CD8-positive, alpha-beta memory T cell (primary cell): ENCODE measurements at regions not wholly inside any gene's neighbourhood (a gene's known extent, or its start where the extent isn't known, plus 50 kb on each side); places are given as distances from the start of the nearest gene placed in this dataset.

Experiments
- CTCF ChIA-PET: fragments of 350-600 bp; sonication (Branson Sonifier 250); formaldehyde crosslinking; loops from one replicate; lab custom pipeline; 2021; ENCODE audit warnings: antibody characterized with exemption; lab: Charles Lee
- POLR2A ChIA-PET: fragments of 350-600 bp; sonication (Branson Sonifier 250); formaldehyde crosslinking; loops from one replicate; lab custom pipeline; 2021; ENCODE audit warnings: antibody characterized with exemption; lab: Charles Lee
- DNase-seq, 5 donors: peaks; one replicate each; pipeline versions ENCODE4 v3.0.0 to v3.0.0-alpha.2; 2020 to 2022; ENCODE audit warnings: mixed read lengths in 1 of 5
- H3K27ac ChIP-seq: one replicate; pipeline ENCODE4 v1.7.0; 2013; ENCODE audit warnings: low read depth, mild to moderate bottlenecking, low read length, moderate library complexity
- H3K27me3 ChIP-seq: 2 replicates; pipeline ENCODE4 v1.7.0; 2013; ENCODE audit warnings: low read length, mild to moderate bottlenecking; ENCODE audit not compliant: insufficient read depth, poor library complexity, severe bottlenecking
- H3K36me3 ChIP-seq: 2 replicates; pipeline ENCODE4 v1.7.0; 2013; ENCODE audit warnings: mild to moderate bottlenecking, low read length, moderate library complexity; ENCODE audit not compliant: insufficient read depth
- H3K4me1 ChIP-seq: 2 replicates; pipeline ENCODE4 v1.7.0; 2013; ENCODE audit warnings: mild to moderate bottlenecking, low read length, moderate library complexity; ENCODE audit not compliant: insufficient read depth
- H3K4me3 ChIP-seq: 2 replicates; pipeline ENCODE4 v1.7.0; 2013; ENCODE audit warnings: mild to moderate bottlenecking, low read length
- H3K9me3 ChIP-seq: 2 replicates; pipeline ENCODE4 v1.7.0; 2013; ENCODE audit warnings: mild to moderate bottlenecking, low read length
- H3K27ac Mint-ChIP-seq, 8 donors: one replicate each; pipeline ENCODE4 v1.8.0; 2020 to 2021; ENCODE audit warnings: mixed read lengths in 8 of 8, mild to moderate bottlenecking in 6 of 8, inconsistent platforms in 3 of 8, moderate library complexity in 3 of 8
- H3K27me3 Mint-ChIP-seq, 2 donors: one replicate each; pipeline ENCODE4 v1.8.0; 2020 to 2021; ENCODE audit warnings: mixed read lengths in 2 of 2, mild to moderate bottlenecking in 1 of 2, moderate library complexity in 1 of 2
- H3K36me3 Mint-ChIP-seq, 3 donors: one replicate each; pipeline ENCODE4 v1.8.0; 2020 to 2021; ENCODE audit warnings: mixed read lengths in 3 of 3, inconsistent platforms in 1 of 3, mild to moderate bottlenecking in 1 of 3
- H3K4me1 Mint-ChIP-seq, 3 donors: one replicate each; pipeline ENCODE4 v1.8.0; 2020 to 2021; ENCODE audit warnings: mixed read lengths in 3 of 3, inconsistent platforms in 1 of 3, mild to moderate bottlenecking in 1 of 3
- H3K4me3 Mint-ChIP-seq, 7 donors: one replicate each; pipeline ENCODE4 v1.8.0; 2020 to 2021; ENCODE audit warnings: mixed read lengths in 7 of 7, mild to moderate bottlenecking in 6 of 7, moderate library complexity in 4 of 7, inconsistent platforms in 2 of 7
- H3K9me3 Mint-ChIP-seq, 5 donors: one replicate each; pipeline ENCODE4 v1.8.0; 2020 to 2022; ENCODE audit warnings: mixed read lengths in 5 of 5, mild to moderate bottlenecking in 3 of 5, moderate library complexity in 2 of 5, inconsistent platforms in 1 of 5

- H3K4me1 Mint-ChIP-seq, result peaks cover 28 to 31% (median 30%) of the 10 kb centered on the region in 3 donors
- no peak overlapping the region for H3K27ac ChIP-seq
- H3K4me3 ChIP-seq, result no peak overlapping the region
- peaks cover 0 to 7% (median 4%) of the 10 kb centered on the region in 5 donors for H3K9me3 Mint-ChIP-seq
- peak overlapping the region in 1 of 7 donors; percentile 15 for H3K4me3 Mint-ChIP-seq
- no peaks in the 10 kb centered on the region for H3K9me3 ChIP-seq
- no peaks in the 10 kb centered on the region for H3K27me3 ChIP-seq
- no peaks in the 10 kb centered on the region for H3K36me3 ChIP-seq
- H3K27ac Mint-ChIP-seq, result peak overlapping the region in 2 of 8 donors; percentile 9 to 92
- CTCF ChIA-PET, result interaction anchor here (0.8 kb wide), 1 partner anchor 392 kb away, joined by 3 read pairs; no protein-coding TSS in a partner anchor
- peaks cover 29% of the 10 kb centered on the region for H3K4me1 ChIP-seq
- POLR2A ChIA-PET, result no interaction called here
- H3K36me3 Mint-ChIP-seq, result peaks cover 0 to 7% (median 2%) of the 10 kb centered on the region in 3 donors
- no peak for DNase-seq
- H3K27me3 Mint-ChIP-seq, result no peaks in the 10 kb centered on the region
Measured at GRCh38 chr2:30318987-30319782, 87.9 kb downstream of the LBH start.

GRCh38 chr2:30321466-30321865 is 90.1 kb downstream of the LBH start:
- Histone ChIP-seq H3K27ac (no peak overlapping the region), H3K9me3 (no peaks in the 10 kb centered on the region), H3K27me3 (no peaks in the 10 kb centered on the region), H3K4me1 (peaks cover 14% of the 10 kb centered on the region), H3K4me3 (no peak overlapping the region), H3K36me3 (no peaks in the 10 kb centered on the region)
- Mint-ChIP-seq H3K4me1 (peaks cover 7 to 21% (median 15%) of the 10 kb centered on the region in 3 donors), H3K4me3 (no peak overlapping the region), H3K27me3 (no peaks in the 10 kb centered on the region), H3K27ac (peak overlapping the region in 3 of 8 donors; percentile 8 to 44 (median 14)), H3K9me3 (no peaks in the 10 kb centered on the region), H3K36me3 (no peaks in the 10 kb centered on the region)
- POLR2A ChIA-PET, result no interaction called here
- no peak for DNase-seq
- CTCF ChIA-PET, result interaction anchor here (1.7 kb wide), 1 partner anchor 11 kb away, joined by 4 read pairs; no protein-coding TSS in a partner anchor

GRCh38 chr2:30323499-30323898 is 92.2 kb downstream of the LBH start:
- Histone ChIP-seq H3K27ac (no peak overlapping the region), H3K9me3 (no peaks in the 10 kb centered on the region), H3K27me3 (no peaks in the 10 kb centered on the region), H3K4me1 (peaks cover 7% of the 10 kb centered on the region), H3K4me3 (no peak overlapping the region), H3K36me3 (no peaks in the 10 kb centered on the region)
- peak overlapping the region in 2 of 8 donors; percentile 8 to 79 for H3K27ac Mint-ChIP-seq
- H3K4me1 Mint-ChIP-seq, result peaks cover 1 to 14% (median 6%) of the 10 kb centered on the region in 3 donors
- ChIA-PET CTCF (interaction anchor here (0.8 to 1.2 kb wide), 3 partner anchors 11 to 88 kb away, joined by 3 to 4 read pairs (median 4); no protein-coding TSS in a partner anchor), POLR2A (no interaction called here)
- no peaks in the 10 kb centered on the region for H3K27me3 Mint-ChIP-seq
- no peaks in the 10 kb centered on the region for H3K9me3 Mint-ChIP-seq
- DNase-seq, result no peak
- H3K36me3 Mint-ChIP-seq, result no peaks in the 10 kb centered on the region
- no peak overlapping the region for H3K4me3 Mint-ChIP-seq

- DNase-seq, result no peak
- H3K9me3 ChIP-seq, result no peaks in the 10 kb centered on the region
- no peak overlapping the region for H3K27ac ChIP-seq
- no peaks in the 10 kb centered on the region for H3K27me3 ChIP-seq
- ChIA-PET POLR2A (no interaction called here), CTCF (interaction anchor here (0.8 to 1.2 kb wide), 3 partner anchors 11 to 89 kb away, joined by 3 to 4 read pairs (median 4); no protein-coding TSS in a partner anchor)
- Mint-ChIP-seq H3K4me1 (peaks cover 1 to 14% (median 6%) of the 10 kb centered on the region in 3 donors), H3K36me3 (no peaks in the 10 kb centered on the region), H3K27ac (peak overlapping the region in 3 of 8 donors; percentile 38 to 42 (median 38)), H3K4me3 (no peak overlapping the region), H3K27me3 (no peaks in the 10 kb centered on the region), H3K9me3 (no peaks in the 10 kb centered on the region)
- H3K36me3 ChIP-seq, result no peaks in the 10 kb centered on the region
- H3K4me3 ChIP-seq, result no peak overlapping the region
- peaks cover 7% of the 10 kb centered on the region for H3K4me1 ChIP-seq
Measured at GRCh38 chr2:30324245-30324908, 93.0 kb downstream of the LBH start.

- Mint-ChIP-seq H3K4me3 (no peak overlapping the region), H3K4me1 (peaks cover 1 to 14% (median 9%) of the 10 kb centered on the region in 3 donors), H3K27ac (peak overlapping the region in 7 of 8 donors; percentile 5 to 60 (median 32)), H3K36me3 (no peaks in the 10 kb centered on the region), H3K27me3 (no peaks in the 10 kb centered on the region), H3K9me3 (no peaks in the 10 kb centered on the region)
- H3K27ac ChIP-seq, result no peak overlapping the region
- H3K4me3 ChIP-seq, result no peak overlapping the region
- ChIA-PET CTCF (interaction anchor here (1.1 to 1.2 kb wide), 2 partner anchors 86 to 96 kb away, joined by 3 to 5 read pairs; no protein-coding TSS in a partner anchor), POLR2A (interaction anchor here (0.5 to 0.7 kb wide), 2 partner anchors 144 to 343 kb away, joined by 3 to 4 read pairs; no protein-coding TSS in a partner anchor)
- DNase-seq, result peak in 1 of 5 donors; percentile 19
- peaks cover 7% of the 10 kb centered on the region for H3K4me1 ChIP-seq
- H3K9me3 ChIP-seq, result no peaks in the 10 kb centered on the region
- no peaks in the 10 kb centered on the region for H3K27me3 ChIP-seq
- H3K36me3 ChIP-seq, result no peaks in the 10 kb centered on the region
Measured at GRCh38 chr2:30325600-30326328, 94.4 kb downstream of the LBH start.

GRCh38 chr2:30326497-30326896 is 95.2 kb downstream of the LBH start:
- no peak overlapping the region for H3K4me3 ChIP-seq
- H3K27ac ChIP-seq, result no peak overlapping the region
- no peaks in the 10 kb centered on the region for H3K36me3 ChIP-seq
- no peaks in the 10 kb centered on the region for H3K27me3 ChIP-seq
- Mint-ChIP-seq H3K4me1 (peaks cover 1 to 16% (median 14%) of the 10 kb centered on the region in 3 donors), H3K9me3 (no peaks in the 10 kb centered on the region), H3K27ac (peak overlapping the region in 1 of 8 donors; percentile 12), H3K4me3 (no peak overlapping the region), H3K27me3 (no peaks in the 10 kb centered on the region), H3K36me3 (no peaks in the 10 kb centered on the region)
- CTCF ChIA-PET, result no interaction called here
- peaks cover 7% of the 10 kb centered on the region for H3K4me1 ChIP-seq
- POLR2A ChIA-PET, result no interaction called here
- no peaks in the 10 kb centered on the region for H3K9me3 ChIP-seq
- no peak for DNase-seq

- peak overlapping the region in 4 of 8 donors; percentile 11 to 59 (median 50) for H3K27ac Mint-ChIP-seq
- DNase-seq, result no peak
- no peaks in the 10 kb centered on the region for H3K36me3 ChIP-seq
- ChIA-PET CTCF (no interaction called here), POLR2A (no interaction called here)
- H3K27me3 Mint-ChIP-seq, result no peaks in the 10 kb centered on the region
- H3K9me3 Mint-ChIP-seq, result no peaks in the 10 kb centered on the region
- no peaks in the 10 kb centered on the region for H3K27me3 ChIP-seq
- H3K27ac ChIP-seq, result no peak overlapping the region
- H3K4me3 ChIP-seq, result no peak overlapping the region
- H3K4me1 ChIP-seq, result peaks cover 42% of the 10 kb centered on the region
- H3K9me3 ChIP-seq, result no peaks in the 10 kb centered on the region
- peaks cover 35 to 52% (median 39%) of the 10 kb centered on the region in 3 donors for H3K4me1 Mint-ChIP-seq
- H3K4me3 Mint-ChIP-seq, result no peak overlapping the region
- no peaks in the 10 kb centered on the region for H3K36me3 Mint-ChIP-seq
Measured at GRCh38 chr2:30331038-30331437, 99.7 kb downstream of the LBH start.
